ENCODE measurements at regions not wholly inside any gene's neighbourhood (a gene's known extent, or its start where the extent isn't known, plus 50 kb on each side); places are given as distances from the start of the nearest gene placed in this dataset.
"Not testable (repeated sequence)": the region's sequence is repeated elsewhere in the genome, so short reads cannot be mapped to it uniquely, and the experiment has no call there.

- DNase-seq: no peak
Observed at GRCh38 chr12:34305176-34305575, 282.9 kb downstream of the ALG10 start.

DNA sequence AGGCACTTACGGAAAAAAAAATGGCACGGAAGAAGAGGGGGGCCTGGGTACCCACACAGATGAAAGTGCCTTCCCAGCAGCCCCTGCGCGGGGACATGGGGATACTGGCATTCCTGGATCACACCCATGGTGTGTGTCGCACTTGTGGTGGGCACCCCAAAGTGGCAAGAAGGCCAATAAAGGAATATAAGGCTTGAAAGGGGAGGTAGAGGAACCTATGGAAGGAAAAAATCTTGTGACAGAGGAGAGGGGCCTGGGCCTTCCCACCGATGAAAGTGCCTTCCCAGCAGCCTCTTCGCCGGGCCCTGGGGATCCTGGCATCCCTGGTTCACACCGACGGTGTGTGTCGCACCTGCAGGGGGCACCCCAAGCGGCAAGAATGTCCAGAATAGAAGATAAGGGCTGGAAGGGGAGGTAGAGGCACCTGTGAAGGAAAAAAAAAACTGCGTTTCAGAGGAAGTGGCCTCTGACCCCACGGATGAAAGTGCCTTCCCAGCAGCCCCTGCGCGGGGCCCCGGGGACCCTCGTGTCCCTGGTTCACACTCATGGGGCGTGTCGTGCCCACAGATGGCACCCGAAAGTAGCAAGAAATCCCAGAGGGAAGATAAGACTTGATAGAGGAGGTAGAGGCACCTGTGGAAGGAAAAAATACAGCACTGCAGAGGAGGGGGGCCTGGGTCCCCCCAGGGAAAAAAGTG, 284.0 kb downstream of the ALG10 start:
- DNase-seq: no peak

GRCh38 chr12:34309806-34310804, 287.8 kb downstream of the ALG10 start:
- DNase-seq: not testable (repeated sequence)

DNA sequence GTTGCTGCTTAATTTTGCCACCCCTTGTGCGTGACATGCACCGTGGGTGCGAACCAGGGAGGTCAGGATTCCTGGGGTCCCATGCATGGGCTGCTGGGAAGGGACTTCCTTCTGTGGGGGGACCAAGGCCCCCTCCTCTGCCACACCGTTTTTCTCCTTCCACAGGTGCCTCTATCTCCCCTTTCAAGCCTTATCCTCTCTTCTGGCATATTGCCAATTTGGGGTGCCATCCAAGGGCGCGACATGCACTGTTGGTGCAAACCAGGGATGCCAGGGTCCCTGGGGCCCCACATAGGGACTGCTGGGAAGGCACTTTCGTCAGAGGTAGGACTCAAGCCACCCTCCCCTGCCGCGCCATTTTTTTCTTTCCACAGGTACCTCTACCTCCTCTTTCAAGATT, 289.0 kb downstream of the ALG10 start:
- DNase-seq: no peak

- no peak for DNase-seq
Observed at GRCh38 chr12:34327671-34328070, 305.4 kb downstream of the ALG10 start.

DNA sequence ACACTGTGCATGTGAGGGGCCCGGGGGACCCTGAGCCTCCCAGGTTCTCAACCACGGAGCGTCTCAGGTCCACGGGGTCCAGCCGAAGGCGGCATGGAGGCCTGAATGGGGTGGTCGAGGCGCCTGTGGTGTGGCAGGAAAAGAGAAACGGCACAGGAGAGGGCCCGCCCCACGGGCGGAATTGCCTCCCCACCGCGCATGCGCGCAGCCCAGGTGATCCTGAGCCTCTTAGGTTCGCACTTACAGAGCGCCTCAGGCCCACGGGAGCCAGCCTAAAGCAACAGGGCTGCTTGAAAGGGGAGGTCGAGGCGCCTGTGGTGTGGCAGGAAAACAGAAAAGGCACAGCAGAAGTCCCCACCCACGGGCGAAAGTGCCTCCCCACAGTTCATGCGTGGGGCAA, 311.0 kb downstream of the ALG10 start:
- no peak for DNase-seq

GRCh38 chr12:34334538-34334937, 312.2 kb downstream of the ALG10 start:
- DNase-seq: no peak

DNA sequence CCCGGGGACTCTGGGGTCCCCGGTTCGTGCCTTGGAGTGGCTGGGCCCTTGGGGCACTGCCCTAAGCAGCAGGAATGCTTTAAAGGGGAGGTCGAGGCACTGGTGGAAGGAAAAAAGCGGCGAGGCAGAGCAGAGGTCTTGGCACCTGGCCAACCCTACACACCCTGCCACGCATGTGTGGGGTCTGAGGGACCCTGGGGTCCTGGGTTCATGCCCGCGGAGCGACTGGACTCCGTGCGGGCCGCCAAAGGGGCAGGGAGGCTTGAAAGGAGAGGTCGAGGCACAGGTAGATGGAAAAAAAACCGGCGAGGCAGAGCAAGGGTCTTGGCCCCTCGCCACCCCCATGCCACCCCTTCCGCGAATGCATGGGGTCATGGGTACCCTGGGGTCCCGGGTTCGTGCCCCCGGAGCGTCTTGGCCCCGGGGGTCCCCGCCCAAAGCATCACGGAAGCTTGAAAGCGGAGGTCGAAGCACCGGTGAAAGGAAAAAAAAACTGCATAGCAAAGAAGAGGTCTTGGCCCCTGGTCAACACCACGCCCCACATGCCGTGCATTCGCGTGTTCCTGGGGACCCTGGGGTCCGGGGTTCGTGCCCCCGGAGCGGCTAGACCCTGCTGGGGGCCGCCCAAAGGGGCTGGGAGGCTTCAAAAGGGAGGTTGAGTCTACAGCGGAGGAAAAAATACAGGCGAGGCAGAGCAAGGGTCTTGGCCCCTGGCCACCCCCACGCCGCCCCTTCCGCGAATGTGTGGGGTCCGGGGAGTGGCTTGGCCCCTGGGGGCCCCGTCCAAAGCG, 312.9 kb downstream of the ALG10 start:
- no peak for DNase-seq

DNA sequence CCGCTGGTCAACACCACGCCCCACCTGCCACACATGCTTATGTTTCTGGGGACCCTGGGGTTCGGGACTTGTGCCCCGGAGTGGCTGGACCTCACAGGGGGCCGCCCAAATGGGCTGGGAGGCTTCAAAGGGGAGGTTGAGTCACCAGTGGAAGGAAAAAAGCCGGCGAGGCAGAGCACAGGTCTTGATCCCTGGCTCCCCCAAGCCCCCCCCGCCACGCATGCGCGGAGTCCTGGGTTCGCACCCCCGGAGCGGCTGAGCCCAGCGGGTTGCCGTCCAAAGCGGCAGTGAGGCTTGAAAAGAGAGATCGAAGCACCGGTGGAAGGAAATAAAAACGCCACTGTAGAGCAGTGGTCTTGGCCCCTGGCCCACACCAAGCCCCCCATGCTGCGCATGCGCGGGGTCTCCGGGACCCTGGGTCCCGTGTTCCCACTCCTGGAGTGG, 313.5 kb downstream of the ALG10 start:
- no peak for DNase-seq

DNA sequence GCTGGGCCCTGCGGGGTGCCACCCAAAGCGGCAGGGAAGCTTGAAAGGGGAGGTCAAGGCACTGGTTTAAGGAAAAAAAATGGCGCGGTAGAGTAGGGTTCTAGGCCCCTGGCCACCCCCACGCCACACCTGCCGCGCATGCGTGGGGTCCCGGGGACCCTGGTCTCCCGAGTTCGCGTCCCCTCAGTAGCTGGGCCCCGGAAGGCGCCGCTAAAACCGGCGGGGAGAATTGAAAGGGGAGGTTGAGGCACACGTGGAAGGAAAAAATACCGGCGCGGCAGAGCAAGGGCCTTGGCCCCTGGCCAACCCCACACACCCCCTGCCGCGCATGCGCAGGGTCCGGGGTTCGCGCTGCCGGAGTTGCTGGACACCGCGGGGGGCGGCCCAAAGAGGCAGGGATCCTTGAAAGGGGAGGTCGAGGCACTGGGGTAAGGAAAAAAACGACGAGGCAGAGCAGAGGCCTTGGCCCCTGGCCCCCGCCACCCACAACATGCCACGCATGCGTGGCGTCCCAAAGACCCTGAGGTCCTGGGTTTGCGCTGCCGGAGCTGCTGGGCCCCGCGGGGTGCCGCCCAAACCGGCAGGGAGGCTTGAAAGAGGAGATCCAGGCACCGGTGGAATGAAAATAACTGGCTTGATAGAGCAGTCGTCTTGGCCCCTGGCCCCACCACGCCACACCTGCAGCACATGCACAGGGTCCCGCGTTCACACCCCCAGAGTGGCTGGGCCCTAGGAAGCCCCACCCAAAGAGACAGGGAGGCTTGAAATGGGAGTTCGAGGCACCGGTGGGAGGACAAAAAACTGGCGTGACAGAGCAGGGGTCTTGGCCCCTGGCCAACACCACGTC, 314.5 kb downstream of the ALG10 start:
- DNase-seq: no peak

DNA sequence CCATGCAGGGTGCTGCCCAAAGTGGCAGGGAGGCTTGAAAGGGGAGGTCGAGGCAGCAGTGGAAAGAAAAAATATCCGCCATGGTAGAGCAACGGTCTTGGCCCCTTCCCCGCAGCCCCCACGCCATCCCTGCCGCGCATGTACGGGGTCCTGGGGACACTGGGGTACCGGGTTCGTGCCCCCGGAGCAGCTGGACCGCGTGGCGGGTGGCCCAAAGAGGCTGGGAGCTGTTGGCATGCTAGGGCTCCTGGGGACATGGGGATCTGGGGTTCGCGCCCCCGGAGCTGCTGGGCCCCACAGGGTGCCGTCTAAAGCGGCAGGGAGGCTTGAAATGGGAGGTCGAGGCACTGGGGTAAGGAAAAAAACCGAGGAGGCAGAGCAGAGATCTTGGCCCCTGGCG, 316.5 kb downstream of the ALG10 start:
- no peak for DNase-seq

GRCh38 chr12:34339922-34340321, 317.6 kb downstream of the ALG10 start:
- DNase-seq: no peak

GRCh38 chr12:34340534-34341361, 318.5 kb downstream of the ALG10 start:
- DNase-seq: no peak

DNA sequence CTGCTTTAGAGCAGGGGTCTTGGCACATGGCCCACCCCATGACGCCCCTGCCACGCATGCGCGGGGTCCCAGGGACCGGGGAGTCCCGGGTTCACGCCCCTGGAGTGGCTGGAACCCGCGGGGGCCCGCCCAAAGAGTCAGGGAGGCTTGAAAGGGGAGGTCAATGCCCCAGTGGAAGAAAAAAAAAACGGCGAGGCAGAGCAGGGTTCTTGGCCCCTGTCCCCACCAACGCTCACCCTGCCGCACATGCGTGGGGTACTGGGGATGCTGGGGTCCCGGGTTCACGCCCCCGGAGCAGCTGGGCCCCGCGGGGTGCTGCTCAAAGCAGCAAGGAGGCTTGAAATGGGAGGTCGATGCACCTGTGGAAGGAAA, 319.1 kb downstream of the ALG10 start:
- DNase-seq: no peak

- no peak for DNase-seq
Observed at GRCh38 chr12:34342048-34342447, 319.8 kb downstream of the ALG10 start.

DNA sequence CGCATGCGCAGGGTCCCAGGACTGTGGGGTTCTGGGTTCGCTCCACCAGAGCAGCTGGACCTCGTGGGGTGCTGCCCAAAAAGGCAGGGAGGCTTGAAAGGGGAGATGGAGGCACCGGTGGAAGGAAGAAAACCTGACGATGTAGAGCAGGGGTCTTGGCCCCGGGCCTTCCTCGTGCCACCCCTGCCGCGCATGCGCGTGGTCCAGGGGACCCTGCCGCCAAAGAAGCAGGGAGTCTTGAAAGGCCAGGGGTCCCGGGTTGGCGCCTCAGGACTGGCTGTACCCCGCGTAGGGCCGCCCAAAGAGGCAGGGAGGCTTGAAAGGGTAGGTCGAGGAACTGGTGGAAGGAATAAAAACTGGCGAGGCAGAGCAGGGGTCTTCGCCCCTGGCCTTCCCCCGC, 321.0 kb downstream of the ALG10 start:
- DNase-seq: no peak

DNA sequence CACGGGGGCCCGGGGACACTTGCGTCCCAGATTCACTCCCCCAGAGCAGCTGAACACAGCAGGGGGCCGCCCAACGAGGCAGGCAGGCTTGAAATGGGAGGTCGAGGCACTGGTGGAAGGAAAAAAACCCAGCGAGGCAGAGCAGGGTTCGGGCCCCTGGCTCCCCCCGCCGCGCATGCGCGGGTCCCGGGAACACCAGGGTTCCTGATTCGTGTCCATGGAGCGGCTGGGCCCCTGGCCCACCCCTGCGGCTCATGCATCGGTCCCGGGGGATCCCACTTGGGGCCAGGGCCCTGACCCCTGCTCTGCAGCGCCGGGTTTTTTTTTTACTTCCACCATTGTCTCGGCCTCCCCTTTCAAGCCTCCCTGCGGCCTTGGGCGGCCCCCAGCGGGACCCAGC, 321.5 kb downstream of the ALG10 start:
- no peak for DNase-seq

GRCh38 chr12:34344851-34345522, 322.7 kb downstream of the ALG10 start:
- DNase-seq: no peak

DNA sequence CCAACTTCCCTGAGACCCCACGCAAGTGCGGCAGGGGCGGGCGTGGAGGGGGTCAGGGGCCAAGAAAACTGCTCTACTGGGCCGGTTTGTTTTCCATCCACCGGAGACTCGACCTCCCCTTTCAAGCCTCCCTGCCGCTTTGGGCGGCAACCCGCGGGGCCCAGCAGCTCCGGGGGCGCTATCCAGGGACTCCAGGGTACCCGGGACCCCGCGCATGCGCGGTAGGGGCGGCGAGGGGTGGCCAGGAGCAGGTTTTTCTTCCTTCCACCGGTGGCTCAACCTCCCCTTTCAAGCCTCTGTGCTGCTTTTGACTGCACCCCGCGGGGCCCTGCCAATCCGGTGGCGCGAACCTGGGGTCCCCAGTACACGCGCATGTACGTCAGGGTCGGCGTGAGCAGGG, 323.5 kb downstream of the ALG10 start:
- DNase-seq: no peak

GRCh38 chr12:34346372-34347034, 324.2 kb downstream of the ALG10 start:
- no peak for DNase-seq
